ENCODE measurements at regions not wholly inside any gene's neighbourhood (a gene's known extent, or its start where the extent isn't known, plus 50 kb on each side); places are given as distances from the start of the nearest gene placed in this dataset.

- no peak for TF ChIP-seq CTCF (IDR thresholded peaks at IDR 0.05; ENCODE audit: poor library complexity, severe bottlenecking)
- no peak for ATAC-seq (ENCODE audit: low read depth)
- Histone ChIP-seq H3K36me3 (ENCODE audit: low read depth) (no peaks in the 10 kb centered on the region), H3K4me3 (ENCODE audit: severe bottlenecking) (no peak overlapping the region), H3K27me3 (ENCODE audit: insufficient read depth, poor library complexity, severe bottlenecking) (no peaks in the 10 kb centered on the region), H3K27ac (ENCODE audit: poor library complexity, severe bottlenecking) (no peak overlapping the region), H3K4me1 (ENCODE audit: insufficient read depth, poor library complexity, severe bottlenecking) (no peaks in the 10 kb centered on the region), H3K9me3 (ENCODE audit: severe bottlenecking) (no peaks in the 10 kb centered on the region)
- DNase-seq (ENCODE audit: low spot score) = no peak
Observed at GRCh38 chr1:73662526-73662925, 535.5 kb downstream of the LRRIQ3 start.

- no peak for TF ChIP-seq CTCF (IDR thresholded peaks at IDR 0.05; ENCODE audit: poor library complexity, severe bottlenecking)
- H3K36me3 ChIP-seq (ENCODE audit: low read depth) = no peaks in the 10 kb centered on the region
- no peak for ATAC-seq (ENCODE audit: low read depth)
Observed at GRCh38 chr1:73659136-73659535, 538.8 kb downstream of the LRRIQ3 start.

GRCh38 chr1:73654714-73655113, 543.3 kb downstream of the LRRIQ3 start:
- no peak for ATAC-seq (ENCODE audit: low read depth)
- no peaks in the 10 kb centered on the region for H3K27me3 ChIP-seq (ENCODE audit: insufficient read depth, poor library complexity, severe bottlenecking)
- no peaks in the 10 kb centered on the region for H3K36me3 ChIP-seq (ENCODE audit: low read depth)
- H3K27ac ChIP-seq (ENCODE audit: poor library complexity, severe bottlenecking) = no peak overlapping the region
- no peaks in the 10 kb centered on the region for H3K9me3 ChIP-seq (ENCODE audit: severe bottlenecking)
- DNase-seq (ENCODE audit: low spot score) = no peak
- TF ChIP-seq CTCF (IDR thresholded peaks at IDR 0.05; ENCODE audit: poor library complexity, severe bottlenecking) = no peak
- H3K4me3 ChIP-seq (ENCODE audit: severe bottlenecking) = no peak overlapping the region
- no peaks in the 10 kb centered on the region for H3K4me1 ChIP-seq (ENCODE audit: insufficient read depth, poor library complexity, severe bottlenecking)

More at GRCh38 chr1:73659136-73659535, 538.8 kb downstream of the LRRIQ3 start:
- H3K9me3 ChIP-seq (ENCODE audit: severe bottlenecking) = no peaks in the 10 kb centered on the region
- H3K27me3 ChIP-seq (ENCODE audit: insufficient read depth, poor library complexity, severe bottlenecking) = no peaks in the 10 kb centered on the region
- H3K27ac ChIP-seq (ENCODE audit: poor library complexity, severe bottlenecking) = no peak overlapping the region
- DNase-seq (ENCODE audit: low spot score) = no peak
- no peaks in the 10 kb centered on the region for H3K4me1 ChIP-seq (ENCODE audit: insufficient read depth, poor library complexity, severe bottlenecking)
- no peak overlapping the region for H3K4me3 ChIP-seq (ENCODE audit: severe bottlenecking)

GRCh38 chr1:73644198-73644597, 553.8 kb downstream of the LRRIQ3 start:
- ATAC-seq (ENCODE audit: low read depth) = no peak
- Histone ChIP-seq H3K27ac (ENCODE audit: poor library complexity, severe bottlenecking) (no peak overlapping the region), H3K4me3 (ENCODE audit: severe bottlenecking) (no peak overlapping the region), H3K4me1 (ENCODE audit: insufficient read depth, poor library complexity, severe bottlenecking) (no peaks in the 10 kb centered on the region), H3K27me3 (ENCODE audit: insufficient read depth, poor library complexity, severe bottlenecking) (peaks cover 8% of the 10 kb centered on the region), H3K9me3 (ENCODE audit: severe bottlenecking) (no peaks in the 10 kb centered on the region), H3K36me3 (ENCODE audit: low read depth) (no peaks in the 10 kb centered on the region)
- TF ChIP-seq CTCF (IDR thresholded peaks at IDR 0.05; ENCODE audit: poor library complexity, severe bottlenecking) = no peak
- no peak for DNase-seq (ENCODE audit: low spot score)

- H3K4me1 ChIP-seq (ENCODE audit: insufficient read depth, poor library complexity, severe bottlenecking) = no peaks in the 10 kb centered on the region
- H3K4me3 ChIP-seq (ENCODE audit: severe bottlenecking) = no peak overlapping the region
- peaks cover 8% of the 10 kb centered on the region for H3K27me3 ChIP-seq (ENCODE audit: insufficient read depth, poor library complexity, severe bottlenecking)
- no peaks in the 10 kb centered on the region for H3K9me3 ChIP-seq (ENCODE audit: severe bottlenecking)
- ATAC-seq (ENCODE audit: low read depth) (no peak), DNase-seq (ENCODE audit: low spot score) (no peak)
- TF ChIP-seq CTCF (IDR thresholded peaks at IDR 0.05; ENCODE audit: poor library complexity, severe bottlenecking) = no peak
- H3K27ac ChIP-seq (ENCODE audit: poor library complexity, severe bottlenecking) = no peak overlapping the region
- H3K36me3 ChIP-seq (ENCODE audit: low read depth) = no peaks in the 10 kb centered on the region
Observed at GRCh38 chr1:73639494-73639893, 558.5 kb downstream of the LRRIQ3 start.

Data from RWPE2 (cell line).